ENCODE measurements at regions not wholly inside any gene's neighbourhood (a gene's known extent, or its start where the extent isn't known, plus 50 kb on each side); places are given as distances from the start of the nearest gene placed in this dataset.
"Not testable (repeated sequence)": the region's sequence is repeated elsewhere in the genome, so short reads cannot be mapped to it uniquely, and the experiment has no call there.

GRCh38 chrX:42189576-42189975 lies 266.2 kb upstream of the CASK start:
- no peak for DNase-seq (ENCODE audit: low read depth, low spot score)
- in situ Hi-C loops (cut with HindIII; ENCODE audit: low pct_unique_long_range_greater_than_20kb, low sequenced_read_pairs): no loop called here

- in situ Hi-C loops (cut with HindIII; ENCODE audit: low pct_unique_long_range_greater_than_20kb, low sequenced_read_pairs): no loop called here
- DNase-seq (ENCODE audit: low read depth, low spot score): no peak
Observed at GRCh38 chrX:42188730-42189129, 265.4 kb upstream of the CASK start.

GRCh38 chrX:42176789-42177188 lies 253.4 kb upstream of the CASK start:
- in situ Hi-C loops (cut with HindIII; ENCODE audit: low pct_unique_long_range_greater_than_20kb, low sequenced_read_pairs): no loop called here
- peak; percentile 1 for DNase-seq (ENCODE audit: low read depth, low spot score)

- in situ Hi-C loops (cut with HindIII; ENCODE audit: low pct_unique_long_range_greater_than_20kb, low sequenced_read_pairs): no loop called here
- no peak for DNase-seq (ENCODE audit: low read depth, low spot score)
Observed at GRCh38 chrX:42175843-42176242, 252.5 kb upstream of the CASK start.

- not testable (repeated sequence) for DNase-seq (ENCODE audit: low read depth, low spot score)
Observed at GRCh38 chrX:42157923-42158322, 234.6 kb upstream of the CASK start.

GRCh38 chrX:42151808-42152207 lies 228.5 kb upstream of the CASK start:
- no peak for DNase-seq (ENCODE audit: low read depth, low spot score)
- in situ Hi-C loops (cut with HindIII; ENCODE audit: low pct_unique_long_range_greater_than_20kb, low sequenced_read_pairs): no loop called here

More at GRCh38 chrX:42157923-42158322, 234.6 kb upstream of the CASK start:
- in situ Hi-C loops (cut with HindIII; ENCODE audit: low pct_unique_long_range_greater_than_20kb, low sequenced_read_pairs): not testable (repeated sequence)

- in situ Hi-C loops (cut with HindIII; ENCODE audit: low pct_unique_long_range_greater_than_20kb, low sequenced_read_pairs): no loop called here
- DNase-seq (ENCODE audit: low read depth, low spot score): no peak
Observed at GRCh38 chrX:42149765-42150164, 226.4 kb upstream of the CASK start.

GRCh38 chrX:42149281-42149680 lies 225.9 kb upstream of the CASK start:
- DNase-seq (ENCODE audit: low read depth, low spot score): no peak
- in situ Hi-C loops (cut with HindIII; ENCODE audit: low pct_unique_long_range_greater_than_20kb, low sequenced_read_pairs): no loop called here

GRCh38 chrX:42143866-42144592 lies 220.7 kb upstream of the CASK start:
- in situ Hi-C loops (cut with HindIII; ENCODE audit: low pct_unique_long_range_greater_than_20kb, low sequenced_read_pairs): no loop called here
- DNase-seq (ENCODE audit: low read depth, low spot score): no peak

- DNase-seq (ENCODE audit: low read depth, low spot score): no peak
- in situ Hi-C loops (cut with HindIII; ENCODE audit: low pct_unique_long_range_greater_than_20kb, low sequenced_read_pairs): no loop called here
Observed at GRCh38 chrX:42140320-42140719, 217.0 kb upstream of the CASK start.

- no peak for DNase-seq (ENCODE audit: low read depth, low spot score)
- in situ Hi-C loops (cut with HindIII; ENCODE audit: low pct_unique_long_range_greater_than_20kb, low sequenced_read_pairs): no loop called here
Observed at GRCh38 chrX:42135583-42136228, 212.4 kb upstream of the CASK start.

- in situ Hi-C loops (cut with HindIII; ENCODE audit: low pct_unique_long_range_greater_than_20kb, low sequenced_read_pairs): no loop called here
- DNase-seq (ENCODE audit: low read depth, low spot score): no peak
Observed at GRCh38 chrX:42131856-42132255, 208.5 kb upstream of the CASK start.

- in situ Hi-C loops (cut with HindIII; ENCODE audit: low pct_unique_long_range_greater_than_20kb, low sequenced_read_pairs): no loop called here
Observed at GRCh38 chrX:42129022-42129940, 205.9 kb upstream of the CASK start.

GRCh38 chrX:42128587-42128986 lies 205.2 kb upstream of the CASK start:
- in situ Hi-C loops (cut with HindIII; ENCODE audit: low pct_unique_long_range_greater_than_20kb, low sequenced_read_pairs): no loop called here

More at GRCh38 chrX:42129022-42129940, 205.9 kb upstream of the CASK start:
- peak; percentile 40 for DNase-seq (ENCODE audit: low read depth, low spot score)

GRCh38 chrX:42128020-42128419 lies 204.7 kb upstream of the CASK start:
- in situ Hi-C loops (cut with HindIII; ENCODE audit: low pct_unique_long_range_greater_than_20kb, low sequenced_read_pairs): no loop called here
- DNase-seq (ENCODE audit: low read depth, low spot score): no peak

More at GRCh38 chrX:42128587-42128986, 205.2 kb upstream of the CASK start:
- no peak for DNase-seq (ENCODE audit: low read depth, low spot score)

- DNase-seq (ENCODE audit: low read depth, low spot score): no peak
- in situ Hi-C loops (cut with HindIII; ENCODE audit: low pct_unique_long_range_greater_than_20kb, low sequenced_read_pairs): no loop called here
Observed at GRCh38 chrX:42127563-42127962, 204.2 kb upstream of the CASK start.

- DNase-seq (ENCODE audit: low read depth, low spot score): no peak
- in situ Hi-C loops (cut with HindIII; ENCODE audit: low pct_unique_long_range_greater_than_20kb, low sequenced_read_pairs): no loop called here
Observed at GRCh38 chrX:42123369-42123768, 200.0 kb upstream of the CASK start.

GRCh38 chrX:42119076-42119475 lies 195.7 kb upstream of the CASK start:
- in situ Hi-C loops (cut with HindIII; ENCODE audit: low pct_unique_long_range_greater_than_20kb, low sequenced_read_pairs): no loop called here
- peak; percentile 97 for DNase-seq (ENCODE audit: low read depth, low spot score)

Data from SK-MEL-5 (cell line).